ACC112 (cell line): ENCODE measurements at regions not wholly inside any gene's neighbourhood (a gene's known extent, or its start where the extent isn't known, plus 50 kb on each side); places are given as distances from the start of the nearest gene placed in this dataset.

Experiments
- H2AFZ ChIP-seq: fragments of 200-600 bp; sonication (generic); one replicate; pipeline ENCODE4 v1.6.0; 2017; ENCODE audit warnings: antibody characterized with exemption, low read length; ENCODE audit not compliant: unreplicated experiment
- H3K27ac ChIP-seq: fragments of 200-600 bp; sonication (generic); 2 replicates; pipeline ENCODE4 v1.5.1; 2014; ENCODE audit warnings: low read depth, mild to moderate bottlenecking, antibody characterized with exemption, low read length, moderate library complexity
- H3K27me3 ChIP-seq: fragments of 200-600 bp; sonication (generic); 2 replicates; pipeline ENCODE4 v1.6.1; 2014; ENCODE audit warnings: mild to moderate bottlenecking, antibody characterized with exemption, low read length, moderate library complexity, mixed read lengths; ENCODE audit not compliant: insufficient read depth
- H3K36me3 ChIP-seq: fragments of 200-600 bp; sonication (generic); 2 replicates; pipeline ENCODE4 v1.6.1; 2016; ENCODE audit warnings: mild to moderate bottlenecking, antibody characterized with exemption, low read length, moderate library complexity, mixed read lengths; ENCODE audit not compliant: insufficient read depth
- H3K4me1 ChIP-seq: fragments of 200-600 bp; sonication (generic); one replicate; pipeline ENCODE4 v1.6.1; 2016; ENCODE audit warnings: low read length, mixed read lengths; ENCODE audit not compliant: insufficient read depth, unreplicated experiment, control insufficient read depth
- H3K4me3 ChIP-seq: fragments of 200-600 bp; sonication (generic); 2 replicates; pipeline ENCODE4 v1.5.1; 2014; ENCODE audit warnings: mild to moderate bottlenecking, low read depth, low read length
- H3K79me2 ChIP-seq: fragments of 200-600 bp; sonication (generic); one replicate; pipeline ENCODE4 v1.6.0; 2016; ENCODE audit warnings: low read length; ENCODE audit not compliant: control insufficient read depth, unreplicated experiment, insufficient read depth

DNA sequence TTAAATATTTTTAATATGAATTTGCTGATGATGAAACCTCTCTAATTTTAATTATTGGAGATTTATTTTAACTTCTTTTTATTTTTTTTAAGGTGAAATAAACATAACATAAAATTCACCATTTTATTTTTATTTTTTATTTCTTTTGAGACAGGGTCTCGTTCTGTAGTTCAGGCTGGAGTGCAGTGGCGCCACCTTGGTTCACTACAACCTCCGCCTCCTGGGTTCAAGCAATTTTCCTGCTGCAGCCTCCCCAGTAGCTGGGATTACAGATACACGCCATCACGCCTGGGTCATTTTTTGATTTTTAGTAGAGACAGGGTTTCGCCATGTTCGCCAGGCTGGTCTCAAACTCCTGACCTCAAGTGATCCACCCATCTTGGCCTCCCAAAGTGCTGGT, 402.9 kb downstream of the PRR16 start:
- Histone ChIP-seq H3K27ac (no peak overlapping the region), H3K4me3 (no peak overlapping the region; the same call in 1 of the 2 replicates), H3K79me2 (no peaks in the 10 kb centered on the region), H2AFZ (no peak overlapping the region), H3K27me3 (no peaks in the 10 kb centered on the region), H3K36me3 (no peaks in the 10 kb centered on the region), H3K4me1 (no peaks in the 10 kb centered on the region)

DNA sequence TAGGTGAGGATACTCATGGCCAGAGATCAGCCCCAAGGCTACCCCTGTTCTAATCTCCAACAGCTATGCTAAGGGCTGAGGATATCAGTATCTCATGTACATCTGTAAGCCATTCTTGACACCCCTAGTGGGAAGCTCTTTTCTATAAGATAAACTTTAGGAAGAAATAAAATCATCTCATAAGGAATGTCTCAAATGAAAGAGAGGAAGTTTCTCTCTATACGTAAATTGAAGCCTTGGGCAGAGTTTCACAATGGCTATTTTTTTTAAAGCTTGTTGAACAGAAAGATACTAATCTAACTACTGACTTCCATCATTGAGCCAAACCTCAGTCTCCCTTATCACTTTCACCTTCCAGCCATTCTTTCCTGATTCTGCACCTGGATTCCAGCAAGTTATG, 405.7 kb downstream of the PRR16 start:
- Histone ChIP-seq H3K4me1 (peaks cover 6% of the 10 kb centered on the region), H3K4me3 (no peak overlapping the region), H2AFZ (no peak overlapping the region), H3K79me2 (no peaks in the 10 kb centered on the region), H3K36me3 (no peaks in the 10 kb centered on the region), H3K27me3 (no peaks in the 10 kb centered on the region), H3K27ac (no peak overlapping the region)

DNA sequence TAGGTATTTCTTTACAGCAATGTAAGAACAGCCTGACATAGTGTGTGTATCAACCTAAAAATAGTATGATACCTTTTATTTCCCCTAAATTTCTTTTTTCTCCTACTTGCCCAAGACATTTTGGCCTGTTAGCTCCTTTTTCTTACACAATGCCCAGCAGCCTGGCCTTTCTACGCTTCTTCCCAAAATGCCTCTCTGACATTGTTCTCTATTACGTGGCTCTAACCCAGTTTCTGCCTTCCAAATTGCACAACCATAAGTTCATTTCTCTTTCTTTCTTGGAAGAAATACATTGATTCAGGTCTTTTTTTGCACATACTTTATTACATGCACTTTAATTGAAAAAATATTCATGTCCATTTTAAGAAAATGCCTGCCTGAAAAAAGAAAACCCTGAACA, 408.2 kb downstream of the PRR16 start:
- no peak overlapping the region for H3K4me3 ChIP-seq
- H3K4me1 ChIP-seq, result peaks cover 6% of the 10 kb centered on the region
- no peaks in the 10 kb centered on the region for H3K27me3 ChIP-seq
- H2AFZ ChIP-seq, result no peak overlapping the region
- H3K27ac ChIP-seq, result no peak overlapping the region
- no peaks in the 10 kb centered on the region for H3K36me3 ChIP-seq
- H3K79me2 ChIP-seq, result no peaks in the 10 kb centered on the region

DNA sequence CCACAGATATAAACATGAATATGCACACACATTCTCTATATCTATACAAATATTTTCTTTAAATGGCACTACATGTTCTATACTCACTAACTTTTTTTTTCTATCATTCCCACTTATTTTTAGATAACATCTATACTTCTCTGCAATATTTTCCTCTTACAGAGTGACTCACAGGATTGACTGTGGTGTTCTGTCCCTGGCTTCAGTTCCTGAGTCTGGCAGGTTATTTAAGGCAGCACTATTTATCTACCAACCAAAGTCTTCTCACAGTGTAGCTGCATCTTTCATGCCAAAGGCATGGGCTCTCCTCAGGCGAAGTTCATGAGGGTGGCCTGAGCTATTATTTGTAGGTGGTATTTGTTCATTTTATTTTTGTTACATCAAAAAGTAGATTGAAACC, 409.0 kb downstream of the PRR16 start:
- no peaks in the 10 kb centered on the region for H3K79me2 ChIP-seq
- H3K4me1 ChIP-seq, result peaks cover 6% of the 10 kb centered on the region
- no peaks in the 10 kb centered on the region for H3K27me3 ChIP-seq
- no peak overlapping the region for H3K4me3 ChIP-seq
- no peak overlapping the region for H2AFZ ChIP-seq
- H3K27ac ChIP-seq, result no peak overlapping the region
- H3K36me3 ChIP-seq, result no peaks in the 10 kb centered on the region

DNA sequence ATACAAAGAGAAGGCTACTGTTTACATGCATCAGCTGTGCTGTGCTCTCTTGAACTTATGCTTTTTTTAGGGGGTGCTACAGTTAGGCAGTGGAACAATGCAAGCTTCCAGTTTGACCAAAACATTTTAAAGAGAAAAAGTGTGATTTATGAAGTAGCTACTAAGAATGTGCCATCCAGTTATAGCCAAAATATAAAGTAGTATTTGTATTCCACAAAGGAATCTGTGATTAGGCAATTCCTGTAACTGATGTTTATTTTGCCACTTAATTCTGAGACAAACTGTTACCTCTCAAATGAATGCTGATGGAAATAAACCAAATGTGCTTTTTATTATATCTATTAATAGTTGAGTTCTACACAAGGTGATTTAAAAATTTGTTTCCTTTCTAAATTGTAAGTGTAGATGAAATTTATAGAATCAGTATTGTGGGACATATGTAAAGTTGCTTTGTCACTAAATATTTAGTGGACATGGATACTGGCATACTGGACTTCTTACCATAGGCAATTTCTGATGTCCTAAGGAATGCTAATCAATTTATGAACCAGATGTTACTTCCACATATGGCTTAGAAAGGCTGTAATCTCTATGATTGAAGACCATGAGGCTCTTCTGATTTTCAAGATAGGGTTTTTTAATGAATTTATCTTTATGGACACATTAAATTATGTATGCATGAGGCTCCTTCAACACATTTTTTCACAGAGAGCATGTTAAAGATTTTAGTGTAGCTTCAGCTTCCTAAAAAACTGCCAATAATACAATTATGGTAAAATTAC, 410.2 kb downstream of the PRR16 start:
- Histone ChIP-seq H3K4me3 (no peak overlapping the region), H3K27ac (no peak overlapping the region), H3K27me3 (no peaks in the 10 kb centered on the region), H2AFZ (no peak overlapping the region), H3K79me2 (no peaks in the 10 kb centered on the region), H3K4me1 (peaks cover 6% of the 10 kb centered on the region), H3K36me3 (no peaks in the 10 kb centered on the region)

DNA sequence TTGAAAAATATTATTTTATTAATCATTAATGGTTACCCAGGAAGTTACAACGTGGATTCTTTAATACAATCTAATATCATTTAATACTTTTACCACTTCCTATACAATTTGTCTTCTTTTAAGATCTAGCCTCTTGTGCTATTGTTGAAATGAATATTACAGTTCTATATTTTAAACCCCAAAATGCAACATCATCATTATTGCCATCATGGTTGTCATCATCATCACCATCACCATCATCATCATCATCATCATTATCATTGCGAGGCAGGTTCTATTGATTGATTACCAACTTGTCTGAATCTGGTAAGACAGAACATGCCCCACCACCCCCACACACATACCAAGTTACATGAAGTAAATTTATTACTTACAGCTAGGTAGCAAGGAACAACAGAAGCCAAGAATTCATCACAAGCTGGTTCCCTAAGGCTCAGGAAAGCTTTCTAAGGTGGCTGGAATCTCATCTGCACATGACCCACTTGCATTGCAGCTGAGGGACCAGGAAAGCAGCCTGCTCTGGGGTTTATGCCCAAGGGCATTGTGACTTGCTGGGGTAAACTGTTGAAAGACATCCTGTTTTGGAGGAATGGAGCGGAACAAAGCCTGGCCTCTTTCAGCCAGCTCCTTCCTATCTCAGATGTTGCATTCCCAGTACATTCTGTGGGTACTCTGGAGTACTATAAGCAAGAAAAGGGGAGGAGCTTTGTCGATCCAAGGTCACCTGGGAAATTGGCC, 418.1 kb downstream of the PRR16 start:
- H3K79me2 ChIP-seq, result no peaks in the 10 kb centered on the region
- H2AFZ ChIP-seq, result no peak overlapping the region
- H3K27ac ChIP-seq, result no peak overlapping the region
- H3K27me3 ChIP-seq, result no peaks in the 10 kb centered on the region
- H3K36me3 ChIP-seq, result no peaks in the 10 kb centered on the region
- no peaks in the 10 kb centered on the region for H3K4me1 ChIP-seq
- H3K4me3 ChIP-seq, result no peak overlapping the region

DNA sequence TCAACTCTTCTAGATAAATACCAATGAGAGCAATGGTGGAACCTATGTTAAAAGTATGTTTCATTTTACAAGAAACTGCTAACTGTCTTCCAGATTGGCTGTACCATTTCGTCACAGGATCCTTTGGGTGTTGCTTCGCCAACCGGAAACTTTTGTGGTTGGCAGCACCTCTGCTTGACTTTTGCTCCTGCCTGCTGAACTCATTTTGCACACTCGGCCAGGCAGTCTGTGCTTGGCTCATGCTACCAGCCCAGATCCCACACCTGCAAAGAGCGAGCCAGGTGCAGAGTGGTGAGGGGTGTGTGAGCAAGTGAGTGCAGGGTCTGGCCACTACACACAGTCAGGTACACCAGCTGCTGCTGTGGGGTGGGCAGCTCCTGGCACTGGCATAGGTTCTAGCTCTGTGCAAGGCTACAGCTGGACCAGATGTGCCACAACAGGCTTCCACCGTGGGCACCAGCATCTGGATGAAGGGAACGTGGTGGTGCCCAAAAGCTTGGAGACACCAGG, 422.3 kb downstream of the PRR16 start:
- Histone ChIP-seq H3K27ac (no peak overlapping the region), H3K4me3 (no peak overlapping the region), H3K79me2 (no peaks in the 10 kb centered on the region), H2AFZ (no peak overlapping the region), H3K36me3 (no peaks in the 10 kb centered on the region), H3K4me1 (no peaks in the 10 kb centered on the region), H3K27me3 (no peaks in the 10 kb centered on the region)

DNA sequence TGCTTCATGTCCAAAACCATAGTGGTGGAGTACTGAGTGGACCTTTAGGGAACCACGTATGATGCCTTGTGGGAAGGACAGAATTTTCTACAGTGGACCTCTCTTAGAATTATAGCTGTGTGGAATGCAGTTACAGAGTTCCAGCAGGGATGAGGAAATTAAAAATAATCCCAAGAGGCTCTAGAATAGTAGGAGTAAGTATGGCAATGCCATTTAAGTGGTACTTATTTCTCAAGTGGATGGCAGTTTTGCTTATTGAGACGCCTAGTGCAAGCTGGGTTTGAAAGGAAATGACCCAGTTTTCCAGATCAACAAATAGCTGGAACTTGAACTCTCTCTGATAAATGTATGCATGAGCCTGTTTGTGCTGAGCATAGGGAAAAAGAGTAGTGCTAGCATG, 431.6 kb downstream of the PRR16 start:
- H2AFZ ChIP-seq, result no peak overlapping the region
- no peaks in the 10 kb centered on the region for H3K4me1 ChIP-seq
- H3K27ac ChIP-seq, result no peak overlapping the region
- no peak overlapping the region for H3K4me3 ChIP-seq
- H3K79me2 ChIP-seq, result no peaks in the 10 kb centered on the region
- H3K36me3 ChIP-seq, result no peaks in the 10 kb centered on the region
- H3K27me3 ChIP-seq, result no peaks in the 10 kb centered on the region

DNA sequence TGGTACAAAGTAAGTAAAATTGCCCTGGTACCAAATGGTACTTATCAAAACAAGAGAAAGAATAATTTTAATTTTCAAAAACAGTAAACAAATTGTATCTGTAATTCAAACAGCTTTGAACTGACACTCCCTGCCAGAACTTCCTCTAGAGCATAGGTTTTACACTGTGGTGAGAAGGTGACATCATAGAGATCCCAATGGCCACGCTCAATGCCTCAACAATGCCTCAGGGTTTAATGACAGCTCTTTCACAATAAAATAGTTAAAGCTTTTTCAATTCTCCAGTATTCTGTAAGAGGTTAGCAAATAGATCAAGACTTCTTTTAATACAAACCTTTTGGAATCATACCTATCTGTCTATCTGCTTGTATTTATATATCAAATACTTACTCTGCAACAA, 437.1 kb downstream of the PRR16 start:
- H3K36me3 ChIP-seq, result no peaks in the 10 kb centered on the region
- no peaks in the 10 kb centered on the region for H3K27me3 ChIP-seq
- H3K79me2 ChIP-seq, result no peaks in the 10 kb centered on the region
- no peak overlapping the region for H2AFZ ChIP-seq
- no peaks in the 10 kb centered on the region for H3K4me1 ChIP-seq
- H3K4me3 ChIP-seq, result no peak overlapping the region
- no peak overlapping the region for H3K27ac ChIP-seq

DNA sequence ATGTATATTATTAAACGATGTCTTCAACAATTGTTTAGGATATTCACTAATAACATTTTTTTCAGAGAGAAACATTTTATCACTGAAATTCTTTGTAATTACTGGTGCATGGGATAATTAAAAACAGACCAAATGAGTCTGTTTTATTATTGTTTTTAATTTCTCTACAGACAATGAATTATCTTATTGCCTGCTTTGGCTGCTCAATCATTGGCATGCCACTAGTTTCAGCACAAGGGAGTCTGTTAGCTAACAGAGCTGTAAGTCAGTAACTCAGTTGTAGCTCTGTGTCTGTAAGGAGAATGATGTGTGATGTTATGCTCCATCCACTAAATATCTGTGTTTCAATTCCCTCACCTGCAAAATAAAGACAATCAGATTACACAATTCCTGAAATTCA, 443.9 kb downstream of the PRR16 start:
- H3K4me1 ChIP-seq, result no peaks in the 10 kb centered on the region
- no peak overlapping the region for H3K4me3 ChIP-seq
- H3K36me3 ChIP-seq, result no peaks in the 10 kb centered on the region
- no peaks in the 10 kb centered on the region for H3K79me2 ChIP-seq
- H3K27ac ChIP-seq, result no peak overlapping the region
- H2AFZ ChIP-seq, result no peak overlapping the region
- no peaks in the 10 kb centered on the region for H3K27me3 ChIP-seq

DNA sequence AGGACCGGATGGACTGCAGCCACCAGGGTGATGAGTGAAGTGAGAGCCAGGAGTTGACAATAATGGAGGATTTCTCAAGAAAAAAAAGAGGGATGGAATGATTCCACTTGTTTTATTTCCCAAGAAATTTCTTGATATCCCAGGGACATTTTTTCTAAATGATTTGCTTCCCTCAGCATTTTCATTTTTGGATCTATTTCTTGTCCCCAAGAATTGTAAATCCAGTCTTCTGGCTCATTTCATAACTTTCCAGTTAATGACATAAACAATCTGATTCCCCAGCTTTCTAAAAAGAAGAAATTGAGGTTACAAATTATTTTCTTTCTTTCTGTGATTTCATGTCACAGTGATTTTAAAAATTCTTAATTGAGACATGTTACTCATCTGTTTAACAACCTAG, 446.5 kb downstream of the PRR16 start:
- Histone ChIP-seq H3K79me2 (no peaks in the 10 kb centered on the region), H3K4me3 (no peak overlapping the region), H3K4me1 (no peaks in the 10 kb centered on the region), H2AFZ (no peak overlapping the region), H3K36me3 (no peaks in the 10 kb centered on the region), H3K27ac (no peak overlapping the region), H3K27me3 (no peaks in the 10 kb centered on the region)
